K562 (cell line): ENCODE measurements at regions not wholly inside any gene's neighbourhood (a gene's known extent, or its start where the extent isn't known, plus 50 kb on each side); places are given as distances from the start of the nearest gene placed in this dataset.

Source experiments
- BRCA1 ChIP-seq, 2 experiments: fragments of 450-650 bp in 1 of 2; sonication (generic) in 1 of 2; formaldehyde crosslinking in 1 of 2; IDR thresholded peaks; 2 replicates each; pipeline versions ENCODE4 v1.5.0 to v1.6.1; 2017 to 2020; ENCODE audit warnings: mild to moderate bottlenecking in 1 of 2, missing genetic modification reagents in 1 of 2
- CREBBP ChIP-seq: IDR thresholded peaks from one replicate; pipeline ENCODE4 v1.6.1; 2012; ENCODE audit warnings: low read depth, mild to moderate bottlenecking, control low read depth, inconsistent platforms, low read length
- CTCFL ChIP-seq: IDR thresholded peaks from 2 replicates; pipeline ENCODE4 v1.6.1; 2011; ENCODE audit warnings: borderline replicate concordance, low read depth, mild to moderate bottlenecking, moderate library complexity, low read length; ENCODE audit not compliant: insufficient read depth, poor library complexity, severe bottlenecking
- ELF2 ChIP-seq: fragments of 250-450 bp; sonication (Bioruptor Pico); IDR thresholded peaks from 2 replicates; pipeline ENCODE4 v1.5.0; 2021; ENCODE audit warnings: mild to moderate bottlenecking
- ELK1 ChIP-seq: sonication (generic); formaldehyde crosslinking; IDR thresholded peaks from 2 replicates; pipeline ENCODE4 v1.8.1; 2022; ENCODE audit warnings: missing genetic modification reagents
- EZH2 ChIP-seq: IDR thresholded peaks from 2 replicates; pipeline ENCODE4 v1.6.1; 2012; ENCODE audit warnings: low read depth, mild to moderate bottlenecking, inconsistent platforms, low read length, borderline replicate concordance
- FUS ChIP-seq: fragments of 200-400 bp; formaldehyde crosslinking; optimal IDR thresholded peaks from 2 replicates; pipeline ENCODE3; 2017; ENCODE audit warnings: low read depth, low read length
- HNRNPH1 ChIP-seq: fragments of 200-400 bp; formaldehyde crosslinking; optimal IDR thresholded peaks from 2 replicates; pipeline ENCODE3; 2017; ENCODE audit warnings: low read depth, mild to moderate bottlenecking, low read length, moderate library complexity
- MEF2A ChIP-seq: IDR thresholded peaks from 2 replicates; pipeline ENCODE4 v1.6.1; 2011; ENCODE audit warnings: low read depth, mild to moderate bottlenecking, low read length, moderate library complexity; ENCODE audit not compliant: control insufficient read depth
- SP1 ChIP-seq: sonication (generic); formaldehyde crosslinking; IDR thresholded peaks from 2 replicates; pipeline ENCODE4 v1.8.1; 2022; ENCODE audit warnings: mild to moderate bottlenecking, missing genetic modification reagents
- ZNF79 ChIP-seq: fragments of 250-450 bp; sonication (Bioruptor Pico); IDR thresholded peaks from 2 replicates; pipeline ENCODE4 v1.4.0; 2020; ENCODE audit warnings: low read depth, mild to moderate bottlenecking, moderate library complexity

- TF ChIP-seq CTCFL: no peak
- no peak for TF ChIP-seq HNRNPH1
- TF ChIP-seq SP1 (CRISPR knock-in tag): no peak
- no peak for TF ChIP-seq EZH2
- TF ChIP-seq ELK1 (CRISPR knock-in tag): no peak
- no peak for TF ChIP-seq ELF2 (CRISPR knock-in tag)
- no peak for TF ChIP-seq MEF2A
- no peak for TF ChIP-seq CREBBP
- TF ChIP-seq FUS: no peak
- TF ChIP-seq BRCA1 (IDR thresholded peaks at IDR 0.05): no peak
- TF ChIP-seq BRCA1 (CRISPR knock-in tag; IDR thresholded peaks at IDR 0.05): no peak
- no peak for TF ChIP-seq ZNF79 (CRISPR knock-in tag)
Measured at GRCh38 chr15:37572401-37572800, 362.0 kb upstream of the TMCO5A start (continued).
